Chondrocyte (in vitro differentiated cells): ENCODE measurements at regions not wholly inside any gene's neighbourhood (a gene's known extent, or its start where the extent isn't known, plus 50 kb on each side); places are given as distances from the start of the nearest gene placed in this dataset.

ENCODE experiments used
- DNase-seq: peaks from one replicate; pipeline ENCODE4 v3.0.0; 2021; ENCODE audit warnings: mixed read lengths, low spot score
- H3K27ac Mint-ChIP-seq: one replicate; pipeline ENCODE4 v1.8.0; 2021; ENCODE audit warnings: mild to moderate bottlenecking, moderate library complexity, mixed read lengths; ENCODE audit not compliant: unreplicated experiment
- H3K27me3 Mint-ChIP-seq: 2 replicates; pipeline ENCODE4 v1.8.0; 2021; ENCODE audit warnings: low read depth, mixed read lengths
- H3K36me3 Mint-ChIP-seq: 2 replicates; pipeline ENCODE4 v1.8.0; 2021; ENCODE audit warnings: low read depth, mixed read lengths
- H3K4me1 Mint-ChIP-seq: 2 replicates; pipeline ENCODE4 v1.8.0; 2021; ENCODE audit warnings: low read depth, mild to moderate bottlenecking, mixed read lengths
- H3K4me3 Mint-ChIP-seq: one replicate; pipeline ENCODE4 v1.8.0; 2021; ENCODE audit warnings: mild to moderate bottlenecking, moderate library complexity, mixed read lengths; ENCODE audit not compliant: unreplicated experiment
- H3K9me3 Mint-ChIP-seq: 2 replicates; pipeline ENCODE4 v1.8.0; 2021; ENCODE audit warnings: low read depth, mixed read lengths
- TF ChIP-seq, protein P1 (sequence below): fragments of 200-600 bp; sonication (generic); IDR thresholded peaks from 2 replicates; pipeline ENCODE4 v1.5.0; 2021; ENCODE audit warnings: antibody characterized with exemption, mild to moderate bottlenecking, moderate library complexity

GRCh38 chr3:84573962-84574361, 384.8 kb upstream of the CADM2 start:
- no peaks in the 10 kb centered on the region for H3K27me3 Mint-ChIP-seq
- H3K4me1 Mint-ChIP-seq: no peaks in the 10 kb centered on the region
- no peak overlapping the region for H3K27ac Mint-ChIP-seq
- H3K9me3 Mint-ChIP-seq: peaks cover 27% of the 10 kb centered on the region
- no peak overlapping the region for H3K4me3 Mint-ChIP-seq
- no peaks in the 10 kb centered on the region for H3K36me3 Mint-ChIP-seq
- DNase-seq: no peak
- TF ChIP-seq, protein P1, sequence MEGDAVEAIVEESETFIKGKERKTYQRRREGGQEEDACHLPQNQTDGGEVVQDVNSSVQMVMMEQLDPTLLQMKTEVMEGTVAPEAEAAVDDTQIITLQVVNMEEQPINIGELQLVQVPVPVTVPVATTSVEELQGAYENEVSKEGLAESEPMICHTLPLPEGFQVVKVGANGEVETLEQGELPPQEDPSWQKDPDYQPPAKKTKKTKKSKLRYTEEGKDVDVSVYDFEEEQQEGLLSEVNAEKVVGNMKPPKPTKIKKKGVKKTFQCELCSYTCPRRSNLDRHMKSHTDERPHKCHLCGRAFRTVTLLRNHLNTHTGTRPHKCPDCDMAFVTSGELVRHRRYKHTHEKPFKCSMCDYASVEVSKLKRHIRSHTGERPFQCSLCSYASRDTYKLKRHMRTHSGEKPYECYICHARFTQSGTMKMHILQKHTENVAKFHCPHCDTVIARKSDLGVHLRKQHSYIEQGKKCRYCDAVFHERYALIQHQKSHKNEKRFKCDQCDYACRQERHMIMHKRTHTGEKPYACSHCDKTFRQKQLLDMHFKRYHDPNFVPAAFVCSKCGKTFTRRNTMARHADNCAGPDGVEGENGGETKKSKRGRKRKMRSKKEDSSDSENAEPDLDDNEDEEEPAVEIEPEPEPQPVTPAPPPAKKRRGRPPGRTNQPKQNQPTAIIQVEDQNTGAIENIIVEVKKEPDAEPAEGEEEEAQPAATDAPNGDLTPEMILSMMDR: no peak

GRCh38 chr3:84586427-84586826, 372.4 kb upstream of the CADM2 start:
- DNase-seq: no peak
- no peaks in the 10 kb centered on the region for H3K4me1 Mint-ChIP-seq
- no peak overlapping the region for H3K27ac Mint-ChIP-seq
- H3K27me3 Mint-ChIP-seq: no peaks in the 10 kb centered on the region
- no peak overlapping the region for H3K4me3 Mint-ChIP-seq
- peaks cover 6% of the 10 kb centered on the region for H3K9me3 Mint-ChIP-seq
- no peaks in the 10 kb centered on the region for H3K36me3 Mint-ChIP-seq
- TF ChIP-seq, protein P1: no peak

- TF ChIP-seq, protein P1: no peak
- Mint-ChIP-seq H3K9me3 (peaks cover 3% of the 10 kb centered on the region), H3K4me3 (no peak overlapping the region), H3K27me3 (no peaks in the 10 kb centered on the region), H3K4me1 (no peaks in the 10 kb centered on the region), H3K36me3 (no peaks in the 10 kb centered on the region), H3K27ac (no peak overlapping the region)
- no peak for DNase-seq
Observed at GRCh38 chr3:84600703-84601225, 358.0 kb upstream of the CADM2 start.

- Mint-ChIP-seq H3K27me3 (no peaks in the 10 kb centered on the region), H3K9me3 (peaks cover 3% of the 10 kb centered on the region), H3K27ac (no peak overlapping the region), H3K4me1 (no peaks in the 10 kb centered on the region), H3K4me3 (no peak overlapping the region), H3K36me3 (no peaks in the 10 kb centered on the region)
- DNase-seq: no peak
- TF ChIP-seq, protein P1: no peak
Observed at GRCh38 chr3:84601303-84601702, 357.5 kb upstream of the CADM2 start.

DNA sequence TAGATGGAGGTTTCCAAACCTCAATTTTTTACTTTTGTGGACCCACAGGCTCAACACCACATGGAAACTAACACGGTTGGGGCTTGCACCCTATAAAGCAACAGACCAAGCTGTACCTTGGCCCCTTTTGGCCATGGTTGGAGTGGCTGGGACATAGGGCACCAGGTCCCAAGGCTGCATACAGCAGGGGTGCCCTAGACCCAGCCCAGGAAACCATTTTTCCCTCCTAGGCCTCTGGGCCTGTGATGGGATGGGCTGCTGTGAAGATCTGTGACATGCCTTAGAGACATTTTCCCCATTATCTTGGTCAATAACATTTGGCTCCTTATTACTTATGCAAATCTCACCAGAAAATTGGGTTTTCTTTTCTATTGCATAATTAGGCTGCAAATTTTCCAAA, 337.0 kb upstream of the CADM2 start:
- Mint-ChIP-seq H3K4me1 (no peaks in the 10 kb centered on the region), H3K4me3 (no peak overlapping the region), H3K36me3 (no peaks in the 10 kb centered on the region), H3K9me3 (peaks cover 14% of the 10 kb centered on the region), H3K27me3 (no peaks in the 10 kb centered on the region), H3K27ac (no peak overlapping the region)
- DNase-seq: no peak
- TF ChIP-seq, protein P1: no peak
